K562 (cell line): ENCODE measurements at regions not wholly inside any gene's neighbourhood (a gene's known extent, or its start where the extent isn't known, plus 50 kb on each side); places are given as distances from the start of the nearest gene placed in this dataset.

Source experiments
- ARID1B ChIP-seq: fragments of 450-650 bp; IDR thresholded peaks from 2 replicates; pipeline ENCODE4 v1.6.1; 2016; ENCODE audit warnings: antibody characterized with exemption, mild to moderate bottlenecking, inconsistent platforms
- BHLHE40 ChIP-seq: IDR thresholded peaks from 2 replicates; pipeline ENCODE4 v1.6.1; 2011; ENCODE audit warnings: low read length, improper control_type of control experiment
- CAMTA2 ChIP-seq: fragments of 250-450 bp; sonication (Bioruptor Pico); conservative IDR thresholded peaks from 2 replicates; pipeline ENCODE4 v1.5.1; 2022
- CXXC5 ChIP-seq: fragments of 250-450 bp; sonication (Bioruptor Pico); IDR thresholded peaks from 2 replicates; pipeline ENCODE4 v1.8.0; 2022; ENCODE audit warnings: inconsistent platforms, mild to moderate bottlenecking, moderate library complexity
- DPF2 ChIP-seq: fragments of 450-650 bp; IDR thresholded peaks from 2 replicates; pipeline ENCODE4 v1.6.1; 2016
- FOSL1 ChIP-seq: fragments of 200-800 bp; sonication (Bioruptor generic); conservative IDR thresholded peaks from 2 replicates; pipeline ENCODE4 v1.6.1; 2016; ENCODE audit warnings: missing genetic modification characterization, missing compliant biosample characterization
- HDAC8 ChIP-seq: fragments of 450-650 bp; IDR thresholded peaks from 2 replicates; pipeline ENCODE4 v1.6.1; 2016; ENCODE audit warnings: mild to moderate bottlenecking, missing genetic modification characterization, moderate library complexity, missing compliant biosample characterization
- KAT2B ChIP-seq: IDR thresholded peaks from one replicate; pipeline ENCODE4 v1.6.1; 2012; ENCODE audit warnings: low read depth, mild to moderate bottlenecking, control low read depth, inconsistent platforms, low read length, moderate library complexity
- LEF1 ChIP-seq: fragments of 450-650 bp; IDR thresholded peaks from 2 replicates; pipeline ENCODE4 v1.6.1; 2016; ENCODE audit warnings: mild to moderate bottlenecking
- MTA3 ChIP-seq: fragments of 450-650 bp; formaldehyde crosslinking; IDR thresholded peaks from 2 replicates; pipeline ENCODE4 v1.6.1; 2017; ENCODE audit warnings: mild to moderate bottlenecking, borderline replicate concordance
- NEUROD1 ChIP-seq: fragments of 150-350 bp; IDR thresholded peaks from 2 replicates; pipeline ENCODE4 v1.6.1; 2014; ENCODE audit warnings: borderline replicate concordance, low read length, low read depth; ENCODE audit not compliant: partially characterized antibody
- NFIX ChIP-seq: fragments of 250-450 bp; sonication (Bioruptor Pico); IDR thresholded peaks from 2 replicates; pipeline ENCODE4 v1.4.0; 2020; ENCODE audit warnings: low read depth, mild to moderate bottlenecking, moderate library complexity
- PYGO2 ChIP-seq: fragments of 450-650 bp; IDR thresholded peaks from 2 replicates; pipeline ENCODE4 v1.6.1; 2016; ENCODE audit warnings: mild to moderate bottlenecking, missing genetic modification characterization, moderate library complexity, missing compliant biosample characterization
- SMAD1 ChIP-seq: fragments of 150-350 bp; IDR thresholded peaks from 2 replicates; pipeline ENCODE4 v1.6.1; 2014; ENCODE audit warnings: low read length, low read depth; ENCODE audit not compliant: partially characterized antibody
- SMAD3 ChIP-seq: fragments of 450-650 bp; formaldehyde crosslinking; conservative IDR thresholded peaks from 2 replicates; pipeline ENCODE4 v1.4.0; 2020; ENCODE audit warnings: mild to moderate bottlenecking
- SMARCE1 ChIP-seq: fragments of 450-650 bp; IDR thresholded peaks from 2 replicates; pipeline ENCODE4 v1.7.1; 2016; ENCODE audit warnings: mild to moderate bottlenecking
- TAL1 ChIP-seq: fragments of 450-650 bp; IDR thresholded peaks from 2 replicates; pipeline ENCODE4 v1.6.1; 2016; ENCODE audit warnings: mild to moderate bottlenecking
- TOE1 ChIP-seq, 2 experiments: fragments of 450-650 bp in 1 of 2; sonication (generic) in 1 of 2; formaldehyde crosslinking in 1 of 2; IDR thresholded peaks; 2 replicates each; pipeline versions ENCODE4 v1.7.1 to v1.8.0; 2016 to 2022; ENCODE audit warnings: borderline replicate concordance in 2 of 2, mild to moderate bottlenecking in 2 of 2, antibody characterized with exemption in 1 of 2, inconsistent platforms in 1 of 2, low read depth in 1 of 2, missing genetic modification reagents in 1 of 2, moderate library complexity in 1 of 2
- XRCC4 ChIP-seq: IDR thresholded peaks from one replicate; pipeline ENCODE4 v1.6.1; 2011; ENCODE audit not compliant: insufficient read depth, insufficient read length; ENCODE audit errors: extremely low read depth
- ZBTB17 ChIP-seq: fragments of 450-650 bp; formaldehyde crosslinking; IDR thresholded peaks from 2 replicates; pipeline ENCODE4 v1.4.0; 2020; ENCODE audit warnings: mild to moderate bottlenecking
- ZNF24 ChIP-seq: fragments of 450-650 bp; IDR thresholded peaks from 2 replicates; pipeline ENCODE4 v1.6.1; 2016
- ZNF277 ChIP-seq: fragments of 250-450 bp; sonication (Bioruptor Pico); IDR thresholded peaks from 2 replicates; pipeline ENCODE4 v1.8.0; 2022; ENCODE audit warnings: inconsistent platforms, mild to moderate bottlenecking, moderate library complexity, borderline replicate concordance
- ZNF584 ChIP-seq: fragments of 200-800 bp; sonication (Bioruptor generic); IDR thresholded peaks from 2 replicates; pipeline ENCODE4 v1.6.1; 2016; ENCODE audit warnings: low read depth, mild to moderate bottlenecking, missing genetic modification characterization, missing compliant biosample characterization
- ZNF609 ChIP-seq: sonication (generic); formaldehyde crosslinking; IDR thresholded peaks from 2 replicates; pipeline ENCODE4 v1.8.1; 2023; ENCODE audit warnings: missing genetic modification reagents, mild to moderate bottlenecking, borderline replicate concordance

- TF ChIP-seq TOE1 (IDR thresholded peaks at IDR 0.05; ENCODE audit: borderline replicate concordance) (0 out of 2 replicates have a peak, but pooled peaks have one; percentile 18), TOE1 (CRISPR knock-in tag; IDR thresholded peaks at IDR 0.05; ENCODE audit: borderline replicate concordance, low read depth) (no peak), ZBTB17 (CRISPR knock-in tag) (peak; percentile 62; the same call in 1 of the 2 replicates), KAT2B (no peak), ZNF24 (no peak), TAL1 (peak; percentile 27; the same call in 1 of the 2 replicates), BHLHE40 (peak; percentile 97), SMARCE1 (peak; percentile 78; the same call in 1 of the 2 replicates), ARID1B (peak; percentile 79), PYGO2 (tag) (no peak), LEF1 (peak; percentile 77; the same call in 1 of the 2 replicates), MTA3 (no peak), SMAD1 (peak; percentile 81), ZNF584 (CRISPR knock-in tag) (0 out of 2 replicates have a peak, but pooled peaks have one; percentile 51), XRCC4 (no peak), HDAC8 (0 out of 2 replicates have a peak, but pooled peaks have one; percentile 31), CAMTA2 (CRISPR knock-in tag) (0 out of 2 replicates have a peak, but pooled peaks have one; percentile 50), NFIX (CRISPR knock-in tag) (peak; percentile 32; the same call in 1 of the 2 replicates), NEUROD1 (peak; percentile 46), ZNF277 (no peak), SMAD3 (CRISPR knock-in tag) (peak; percentile 82), CXXC5 (CRISPR knock-in tag) (no peak; the same call in 1 of the 2 replicates), DPF2 (peak; percentile 43; the same call in 1 of the 2 replicates), ZNF609 (no peak), FOSL1 (tag) (peak; percentile 76)
These were observed 144.6 kb upstream of the TMEM170B start (continued) for GRCh38 chr6:11392778-11393507.
